ENCODE measurements at regions not wholly inside any gene's neighbourhood (a gene's known extent, or its start where the extent isn't known, plus 50 kb on each side); places are given as distances from the start of the nearest gene placed in this dataset.

DNA sequence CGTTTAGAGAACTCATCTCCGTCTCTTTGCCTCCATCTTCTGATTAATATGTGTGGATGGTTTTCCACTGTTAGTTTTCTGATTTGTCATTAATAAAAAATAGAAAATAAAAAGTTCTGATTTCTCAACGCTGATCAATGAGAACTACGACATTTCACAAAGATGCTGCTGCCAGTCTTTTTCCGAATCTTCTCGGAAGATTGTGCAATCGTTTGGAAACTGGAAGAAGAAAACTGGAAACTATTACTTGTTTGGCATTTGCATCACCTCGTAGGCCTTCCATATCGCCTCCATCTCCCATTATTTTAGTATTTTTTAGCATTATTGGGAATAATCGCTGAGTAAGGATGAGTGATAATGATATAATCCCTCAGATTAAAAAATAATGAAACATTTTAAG lies 123.2 kb upstream of the KLF6 start:
- DNase-seq, result no peak

DNA sequence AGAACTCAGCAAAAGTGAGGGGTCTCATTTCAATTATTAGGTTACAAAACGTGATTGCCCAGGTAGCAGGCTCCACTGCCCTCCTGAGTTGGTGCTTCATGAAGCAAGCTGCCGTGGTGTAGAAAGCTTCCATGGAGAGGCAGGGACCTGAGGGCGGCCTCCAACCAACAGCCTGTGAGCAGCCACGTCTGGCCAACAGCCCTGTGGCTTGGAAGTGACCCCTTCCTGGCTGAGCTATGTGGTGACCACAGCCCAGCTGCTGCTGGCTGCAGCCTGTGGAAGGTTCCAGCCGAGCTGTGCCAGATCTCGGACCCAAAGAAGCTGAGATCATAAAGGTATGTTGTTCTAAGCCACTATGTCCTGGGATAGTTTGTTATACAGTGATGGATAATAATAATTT lies 122.5 kb upstream of the KLF6 start:
- no peak for DNase-seq

DNA sequence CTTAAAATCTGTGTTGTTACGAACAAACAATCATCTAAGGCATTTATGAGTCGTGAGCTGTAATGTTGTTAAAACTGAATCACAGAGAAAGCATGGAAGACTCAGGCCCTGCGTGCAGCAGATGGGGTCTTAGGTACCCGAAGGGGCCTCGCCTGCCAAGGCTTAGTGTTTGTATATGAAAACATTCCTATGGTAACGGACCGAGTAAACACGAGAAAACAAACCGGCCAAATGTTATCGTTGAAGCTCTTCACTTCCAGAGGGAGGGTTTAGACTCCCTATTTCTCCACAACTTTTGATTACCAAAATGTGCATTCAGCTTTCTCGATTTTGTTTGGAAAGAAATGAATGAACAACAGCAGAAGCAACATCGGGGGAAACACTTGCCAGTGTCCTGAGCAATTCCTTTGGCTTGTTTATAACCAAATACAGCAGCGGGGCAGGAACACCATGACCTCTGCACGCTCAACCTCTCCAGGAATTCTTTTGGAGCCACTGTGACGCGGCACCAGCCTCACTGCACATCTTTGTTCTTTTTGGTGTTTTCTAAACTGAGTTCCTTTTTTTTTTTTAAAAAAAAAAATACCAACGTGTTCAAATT lies 121.6 kb upstream of the KLF6 start:
- no peak for DNase-seq

- no peak for DNase-seq
These were observed 119.5 kb upstream of the KLF6 start for GRCh38 chr10:3904419-3904960.

DNA sequence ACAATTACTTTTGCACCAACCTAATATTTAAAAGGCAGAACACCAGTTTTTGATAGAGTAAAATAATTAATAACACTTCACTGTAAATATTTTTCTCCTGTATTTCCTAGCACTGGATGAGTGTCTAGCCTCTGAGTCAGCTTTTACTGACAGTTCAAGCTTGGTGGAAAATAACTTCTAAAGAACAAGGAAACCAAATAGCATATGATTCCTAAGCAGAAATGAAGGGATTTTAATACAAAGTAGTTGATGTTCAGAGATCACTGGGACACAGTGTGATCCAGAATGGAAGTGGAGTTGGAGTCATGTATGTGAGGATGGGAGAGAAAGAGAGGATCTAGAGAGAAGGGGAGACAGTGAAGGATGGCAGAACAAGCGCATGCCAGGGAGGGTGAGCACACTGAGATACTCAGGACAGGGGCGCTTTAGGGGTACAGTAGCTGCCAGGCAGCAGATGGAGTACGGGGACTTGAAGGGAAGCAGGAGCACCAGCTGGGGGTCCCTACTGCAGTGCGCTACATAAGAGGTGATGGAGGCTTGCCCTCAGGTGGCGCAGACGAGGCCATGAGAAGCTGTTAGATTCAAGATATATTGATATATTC lies 117.9 kb upstream of the KLF6 start:
- no peak for DNase-seq

DNA sequence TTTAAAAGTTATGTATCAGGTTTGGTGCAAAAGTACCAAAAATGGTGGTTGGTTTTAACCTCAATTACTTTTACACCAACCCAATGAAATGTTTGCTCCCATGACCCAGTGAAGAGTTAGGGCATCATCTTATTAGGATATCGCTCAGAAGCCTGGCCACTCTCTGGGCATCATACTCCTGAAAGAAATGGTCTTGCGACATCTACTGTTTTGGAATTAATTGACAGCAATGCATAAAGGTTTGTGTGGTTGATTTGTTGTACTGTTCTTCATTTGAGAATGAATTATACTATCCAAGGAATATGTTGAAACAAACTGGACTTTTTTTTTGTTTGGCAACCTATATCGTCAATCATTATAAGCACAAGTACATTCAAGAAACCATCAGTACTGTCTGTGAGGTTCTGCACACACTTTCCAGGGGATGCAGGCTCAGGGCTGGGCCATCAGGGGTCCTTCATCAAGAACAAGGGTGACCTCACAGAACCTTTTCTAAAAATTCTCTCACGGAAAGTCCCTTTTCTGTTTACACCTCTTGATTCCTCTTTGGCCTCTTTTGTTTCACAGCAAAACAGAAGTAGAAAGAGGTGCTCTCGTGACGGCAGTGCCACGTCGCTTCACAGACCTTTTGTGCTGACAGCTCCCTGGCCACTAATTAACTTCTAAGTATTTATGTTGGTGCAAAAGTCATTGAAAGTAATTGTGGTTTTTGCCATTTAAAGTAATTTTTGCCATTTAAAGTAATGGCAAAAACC lies 117.2 kb upstream of the KLF6 start:
- DNase-seq, result no peak

GRCh38 chr10:3901370-3901769 lies 116.4 kb upstream of the KLF6 start:
- DNase-seq, result no peak

GRCh38 chr10:3900391-3900790 lies 115.4 kb upstream of the KLF6 start:
- no peak for DNase-seq

- no peak for DNase-seq
These were observed 113.8 kb upstream of the KLF6 start for GRCh38 chr10:3898821-3899220.

DNA sequence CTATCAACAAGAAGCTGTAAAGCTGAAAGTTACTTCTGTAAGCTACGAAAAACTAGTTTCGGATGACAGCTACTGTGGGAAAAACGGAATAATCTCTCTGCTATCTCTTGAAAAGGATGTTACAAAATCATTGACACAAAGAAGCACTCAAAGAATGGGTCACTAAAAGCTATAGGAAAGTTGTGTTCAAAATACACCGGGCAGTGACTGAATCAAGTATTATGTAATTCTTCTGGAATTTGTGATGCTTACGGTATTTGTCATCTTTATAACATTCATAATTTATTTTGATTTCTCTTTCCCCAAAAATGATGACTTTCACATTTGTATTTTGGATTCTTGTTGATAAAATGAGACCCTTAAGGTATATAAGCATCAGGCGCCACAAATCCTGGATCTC lies 112.1 kb upstream of the KLF6 start:
- no peak for DNase-seq

DNA sequence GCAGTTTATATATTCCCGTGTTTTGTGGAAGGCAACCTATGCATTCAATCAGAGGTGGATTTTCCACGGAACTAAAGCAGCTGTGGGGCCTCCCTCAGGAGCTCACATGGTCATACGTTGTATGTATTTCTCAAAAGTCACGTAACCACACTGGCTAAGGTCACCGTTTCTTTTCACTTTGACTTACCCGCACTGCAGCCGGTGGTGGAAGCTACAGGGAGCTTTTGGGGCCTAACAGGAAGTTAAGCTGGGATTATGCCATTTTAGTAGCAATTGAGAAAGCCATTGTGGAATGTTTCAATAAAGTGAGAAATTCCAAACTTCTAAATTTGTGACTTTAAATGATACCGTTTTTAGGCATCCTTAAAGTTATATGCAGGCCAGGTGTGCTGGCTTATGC lies 111.2 kb upstream of the KLF6 start:
- DNase-seq, result no peak

DNA sequence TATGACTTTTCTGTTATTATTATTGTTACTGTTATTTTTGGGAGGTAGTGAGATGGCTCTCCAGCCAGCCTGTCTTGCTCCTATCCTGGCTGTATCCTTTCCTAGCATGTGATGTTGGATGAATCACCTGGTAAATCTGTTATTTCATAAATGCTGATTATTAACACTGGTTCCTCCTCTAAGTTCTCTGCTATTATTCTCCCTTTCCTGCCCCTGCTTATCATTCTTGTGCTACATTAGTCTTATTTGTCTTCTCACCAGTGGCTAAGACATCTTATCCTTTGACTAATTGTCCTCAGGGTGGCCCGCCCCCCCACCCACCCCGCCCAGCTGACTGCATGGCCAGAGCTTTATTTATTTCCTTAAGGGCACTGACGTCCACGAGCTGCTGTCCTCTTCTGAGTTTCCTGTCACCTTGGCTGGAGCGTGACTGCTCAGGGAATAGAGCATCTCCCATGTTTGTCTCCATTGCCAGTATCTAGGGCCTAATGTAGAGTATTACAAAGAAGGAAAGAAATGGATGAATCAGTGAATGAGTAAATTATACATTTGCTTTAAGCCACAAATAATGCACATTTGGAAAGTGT lies 110.1 kb upstream of the KLF6 start:
- DNase-seq, result no peak

DNA sequence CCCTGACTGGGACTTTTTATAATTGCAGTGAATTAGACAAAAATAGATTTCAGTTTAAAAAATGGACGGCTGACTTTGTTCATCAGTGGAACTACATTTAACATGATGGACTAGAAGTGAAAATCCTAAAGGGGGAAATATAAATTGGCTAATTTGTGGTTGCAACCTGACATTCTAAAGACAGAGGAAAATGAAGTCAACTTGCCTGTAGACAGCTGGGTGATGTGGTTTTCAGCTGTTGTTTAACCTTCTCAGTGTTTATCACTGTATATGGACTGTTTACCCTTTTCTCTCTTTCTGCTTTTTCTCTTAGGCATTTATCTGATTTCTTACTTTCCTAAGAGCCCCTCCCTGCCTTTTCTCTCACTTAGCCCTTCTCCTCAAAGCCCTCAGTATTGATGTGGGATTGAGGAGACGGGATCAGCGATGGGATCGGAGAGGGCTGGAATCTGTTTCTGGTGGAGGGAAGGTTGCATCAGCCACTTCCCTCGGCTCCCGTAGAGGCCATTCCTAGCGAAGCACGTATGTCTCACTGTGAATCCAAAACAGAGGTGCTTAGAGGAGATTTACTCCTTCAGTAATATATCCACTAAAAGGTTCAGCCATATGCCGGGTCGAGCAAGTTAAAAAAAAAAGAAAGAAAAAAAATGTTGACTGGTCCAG lies 109.0 kb upstream of the KLF6 start:
- no peak for DNase-seq

GRCh38 chr10:3892440-3893425 lies 107.7 kb upstream of the KLF6 start:
- no peak for DNase-seq

DNA sequence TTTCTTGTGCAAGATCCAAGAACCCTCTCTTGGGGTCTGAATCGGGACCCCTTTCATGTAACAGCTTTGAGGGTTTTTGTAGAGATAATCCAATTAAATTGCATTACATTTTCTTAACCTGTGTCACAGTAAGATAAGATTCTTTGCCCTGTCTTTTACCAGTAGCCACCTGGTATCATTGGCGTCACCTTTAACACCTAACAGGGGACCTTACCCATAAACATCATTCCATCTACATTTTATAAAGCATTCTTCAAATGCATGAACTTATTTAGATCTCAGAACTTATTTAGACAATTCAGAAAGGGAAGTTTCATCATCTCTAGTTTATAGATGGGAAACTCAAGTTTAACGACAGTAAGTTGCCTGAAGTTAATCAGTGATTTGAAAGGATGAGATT lies 106.4 kb upstream of the KLF6 start:
- DNase-seq, result no peak

DNA sequence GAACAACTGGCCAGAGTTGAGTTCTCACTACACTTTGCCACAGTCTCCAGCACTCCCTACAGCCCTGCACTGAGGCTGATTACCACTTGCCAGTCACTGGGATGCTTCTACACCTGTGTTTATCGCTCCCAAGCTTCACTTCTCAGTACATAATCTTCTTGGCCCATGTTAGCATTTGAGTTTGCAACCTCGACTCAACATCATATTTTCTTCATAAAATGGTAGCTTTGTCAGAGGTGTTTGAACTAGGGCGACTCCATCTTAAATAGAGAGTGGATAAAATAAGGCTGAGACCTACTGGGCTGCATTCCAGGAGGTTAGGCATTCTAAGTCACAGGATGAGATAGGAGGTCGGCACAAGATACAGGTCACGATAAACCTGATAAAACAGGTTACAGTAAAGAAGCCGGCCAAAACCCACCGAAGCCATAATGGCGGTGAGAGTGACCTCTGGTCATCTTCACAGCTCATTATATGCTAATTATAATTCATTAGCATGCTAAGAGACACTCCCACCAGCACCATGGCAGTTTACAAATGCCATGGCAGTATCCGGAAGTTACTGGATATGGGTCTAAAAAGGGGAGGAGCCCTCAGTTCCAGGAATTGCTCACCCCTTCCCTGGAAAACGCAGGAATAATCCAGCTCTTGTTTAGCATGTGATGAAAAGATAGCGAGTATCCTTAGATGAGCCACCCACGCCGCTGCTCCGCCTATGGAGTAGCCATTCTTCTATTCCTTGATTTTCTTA lies 105.8 kb upstream of the KLF6 start:
- no peak for DNase-seq

GRCh38 chr10:3889961-3890522 lies 105.0 kb upstream of the KLF6 start:
- DNase-seq, result no peak

DNA sequence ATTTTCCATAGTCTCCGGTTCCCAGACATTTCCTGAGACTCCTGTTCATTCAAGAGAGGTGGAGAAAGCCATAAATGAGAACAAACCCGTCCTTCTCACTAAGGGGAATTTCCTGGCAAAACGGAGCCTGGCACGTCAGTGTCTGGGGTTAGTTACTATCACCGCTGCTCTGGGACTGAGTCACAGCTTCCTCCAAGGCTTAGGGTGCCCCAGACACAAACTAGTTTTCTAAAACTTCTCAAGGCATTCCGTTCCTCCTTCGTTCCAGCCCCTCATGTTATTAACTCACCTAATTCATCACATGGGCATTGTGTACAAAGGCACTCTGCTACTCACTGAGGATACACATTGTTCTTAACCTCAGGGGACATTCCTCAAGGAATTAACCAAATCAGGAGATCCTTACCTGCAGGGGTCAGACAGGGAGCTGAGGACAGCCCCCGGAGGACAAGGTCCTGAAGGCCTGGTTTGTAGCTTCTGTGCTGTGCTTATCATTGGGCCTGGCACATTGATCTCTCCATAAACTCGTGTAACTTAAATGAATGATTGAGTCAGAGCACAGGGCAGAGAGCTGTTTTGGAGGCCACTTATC lies 103.0 kb upstream of the KLF6 start:
- no peak for DNase-seq

DNA sequence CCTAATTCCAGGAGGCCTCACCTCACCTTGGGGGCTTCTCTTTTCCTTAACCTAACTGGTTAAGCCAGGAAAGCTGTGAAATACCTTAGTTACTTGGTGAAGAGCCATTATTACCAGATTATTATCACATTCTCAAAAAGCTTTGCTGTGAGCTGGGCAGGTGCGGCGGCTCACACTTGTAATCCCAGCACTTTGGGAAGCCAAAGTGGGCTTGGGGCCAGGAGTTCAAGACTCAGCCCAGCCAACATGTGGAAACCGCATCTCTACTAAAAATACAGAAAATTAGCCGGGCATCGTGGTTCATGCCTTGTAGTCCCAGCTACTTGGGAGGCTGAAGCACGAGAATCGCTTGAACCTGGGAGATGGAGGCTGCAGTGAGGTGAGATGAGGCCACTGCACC lies 102.4 kb upstream of the KLF6 start:
- no peak for DNase-seq

- DNase-seq, result no peak
These were observed 101.7 kb upstream of the KLF6 start for GRCh38 chr10:3886641-3887251.

All from cerebellar nuclear complex (tissue), 1 donor.